ENCODE measurements at regions not wholly inside any gene's neighbourhood (a gene's known extent, or its start where the extent isn't known, plus 50 kb on each side); places are given as distances from the start of the nearest gene placed in this dataset.

DNA sequence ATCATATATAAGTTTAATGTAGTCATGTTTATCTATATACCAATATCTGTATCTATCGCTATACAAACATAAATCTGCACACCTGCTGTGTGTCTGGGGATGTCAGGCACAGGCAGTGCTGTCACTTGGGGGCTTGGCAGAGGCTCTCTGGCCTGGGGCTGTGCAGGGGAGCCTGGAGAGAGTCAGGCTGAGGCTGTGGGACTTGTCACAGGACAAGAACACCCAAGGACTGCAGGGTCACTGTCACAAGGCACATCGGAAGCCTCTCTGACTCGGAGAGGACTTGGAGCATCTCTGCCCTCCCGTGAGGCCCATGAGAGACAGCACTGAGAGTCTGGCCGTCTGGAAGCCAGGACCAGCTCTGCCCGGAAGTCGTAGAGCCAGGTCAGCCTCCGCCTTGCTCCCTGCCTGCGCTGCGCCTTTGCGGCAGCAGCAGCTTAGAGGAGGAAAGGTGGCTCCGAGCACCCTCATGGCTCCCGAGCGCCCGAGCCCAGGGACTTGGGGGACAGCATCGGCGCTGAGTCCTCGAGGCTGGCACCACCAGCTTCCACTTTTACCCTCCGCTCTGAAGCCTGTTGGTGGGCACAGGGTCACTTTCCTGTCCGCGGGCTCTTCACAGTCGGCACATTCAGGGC lies 280.3 kb downstream of the NDUFA10 start:
- H3K36me3 ChIP-seq (replicated peaks in 1 of 2; ENCODE audit: control insufficient read depth in 1 of 2, insufficient read depth in 2 of 2, low read length in 2 of 2), result no peaks in the 10 kb centered on the region
- DNase-seq, result no peak
- H3K27me3 Mint-ChIP-seq (ENCODE audit: low read depth in 3 of 3), result peaks cover 5 to 12% (median 12%) of the 10 kb centered on the region in 3 donors
- no peaks in the 10 kb centered on the region for H3K27me3 ChIP-seq (ENCODE audit: control insufficient read depth in 2 of 2, insufficient read depth in 2 of 2, low read length in 2 of 2)
- H3K27ac ChIP-seq (ENCODE audit: low read depth in 1 of 2, low read length in 2 of 2), result no peak overlapping the region
- H3K4me3 Mint-ChIP-seq, result no peak overlapping the region
- no peaks in the 10 kb centered on the region for H3K79me2 ChIP-seq (ENCODE audit: insufficient read depth, low read length)
- no peak overlapping the region for H2AFZ ChIP-seq (ENCODE audit: insufficient read depth, low read depth, low read length, poor library complexity, severe bottlenecking)
- H3K27ac Mint-ChIP-seq, result no peak overlapping the region
- no peak overlapping the region for H3K9ac ChIP-seq (ENCODE audit: insufficient read depth, low read length, poor library complexity, severe bottlenecking)
- H3K4me3 ChIP-seq (replicated peaks in 1 of 3; ENCODE audit: low read depth in 2 of 3, low read length in 3 of 3), result no peak overlapping the region
- H3K4me1 ChIP-seq (ENCODE audit: control insufficient read depth in 1 of 2, insufficient read depth in 2 of 2, low read length in 2 of 2), result peaks cover 0 to 9% of the 10 kb centered on the region in 2 donors
- 97% methylated on average over 19 of the region's 22 CpGs for WGBS (ENCODE audit: insufficient coverage)
- no peaks in the 10 kb centered on the region for H3K9me3 ChIP-seq (replicated peaks in 1 of 2; ENCODE audit: control insufficient read depth in 1 of 2, insufficient read depth in 1 of 2, low read length in 2 of 2)
- H3K4me1 Mint-ChIP-seq, result peaks cover 11% of the 10 kb centered on the region
- intact Hi-C loops (cut with micrococcal nuclease), result no loop called here
- H4K20me1 ChIP-seq (ENCODE audit: insufficient read depth, low read length), result no peaks in the 10 kb centered on the region
- no peaks in the 10 kb centered on the region for H3K36me3 Mint-ChIP-seq
- TF ChIP-seq, protein P1, sequence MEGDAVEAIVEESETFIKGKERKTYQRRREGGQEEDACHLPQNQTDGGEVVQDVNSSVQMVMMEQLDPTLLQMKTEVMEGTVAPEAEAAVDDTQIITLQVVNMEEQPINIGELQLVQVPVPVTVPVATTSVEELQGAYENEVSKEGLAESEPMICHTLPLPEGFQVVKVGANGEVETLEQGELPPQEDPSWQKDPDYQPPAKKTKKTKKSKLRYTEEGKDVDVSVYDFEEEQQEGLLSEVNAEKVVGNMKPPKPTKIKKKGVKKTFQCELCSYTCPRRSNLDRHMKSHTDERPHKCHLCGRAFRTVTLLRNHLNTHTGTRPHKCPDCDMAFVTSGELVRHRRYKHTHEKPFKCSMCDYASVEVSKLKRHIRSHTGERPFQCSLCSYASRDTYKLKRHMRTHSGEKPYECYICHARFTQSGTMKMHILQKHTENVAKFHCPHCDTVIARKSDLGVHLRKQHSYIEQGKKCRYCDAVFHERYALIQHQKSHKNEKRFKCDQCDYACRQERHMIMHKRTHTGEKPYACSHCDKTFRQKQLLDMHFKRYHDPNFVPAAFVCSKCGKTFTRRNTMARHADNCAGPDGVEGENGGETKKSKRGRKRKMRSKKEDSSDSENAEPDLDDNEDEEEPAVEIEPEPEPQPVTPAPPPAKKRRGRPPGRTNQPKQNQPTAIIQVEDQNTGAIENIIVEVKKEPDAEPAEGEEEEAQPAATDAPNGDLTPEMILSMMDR (IDR thresholded peaks at IDR 0.05), result no peak
- no peak overlapping the region for H3K4me2 ChIP-seq (replicated peaks; ENCODE audit: extremely low read depth, low read length, poor library complexity, severe bottlenecking)
- peaks cover 0 to 4% (median 0%) of the 10 kb centered on the region in 7 donors for H3K9me3 Mint-ChIP-seq

DNA sequence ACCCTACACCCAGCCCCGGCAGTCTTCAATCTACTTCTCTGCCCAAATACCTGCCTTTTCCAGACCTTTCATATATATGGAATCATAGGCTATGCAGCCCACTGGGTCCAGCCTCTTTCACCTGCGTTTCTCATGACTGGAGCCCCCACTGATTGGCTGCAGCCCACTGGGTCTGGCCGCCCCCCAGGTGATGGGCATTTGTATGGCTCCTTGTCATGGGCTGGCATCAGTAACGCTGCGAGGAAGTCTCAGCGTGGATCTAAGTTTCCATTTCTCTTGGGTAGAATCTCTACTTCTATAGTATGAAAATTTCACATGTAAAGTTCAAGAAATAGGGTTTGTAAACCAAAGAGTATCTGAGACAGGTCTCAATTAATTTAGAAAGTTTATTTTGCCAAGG lies 281.9 kb downstream of the NDUFA10 start:
- DNase-seq, result no peak
- TF ChIP-seq, protein P1 (IDR thresholded peaks at IDR 0.05), result no peak
- intact Hi-C loops (cut with micrococcal nuclease), result no loop called here
- no peak overlapping the region for H3K4me3 ChIP-seq (replicated peaks in 1 of 3; ENCODE audit: low read depth in 2 of 3, low read length in 3 of 3)
- H3K9me3 ChIP-seq (replicated peaks in 1 of 2; ENCODE audit: control insufficient read depth in 1 of 2, insufficient read depth in 1 of 2, low read length in 2 of 2), result no peaks in the 10 kb centered on the region
- H3K9me3 Mint-ChIP-seq, result peaks cover 0 to 2% (median 0%) of the 10 kb centered on the region in 7 donors
- no peaks in the 10 kb centered on the region for H4K20me1 ChIP-seq (ENCODE audit: insufficient read depth, low read length)
- no peaks in the 10 kb centered on the region for H3K36me3 Mint-ChIP-seq
- H3K27ac Mint-ChIP-seq, result no peak overlapping the region
- H3K4me2 ChIP-seq (replicated peaks; ENCODE audit: extremely low read depth, low read length, poor library complexity, severe bottlenecking), result no peak overlapping the region
- no peak overlapping the region for H3K4me3 Mint-ChIP-seq
- no peak overlapping the region for H2AFZ ChIP-seq (ENCODE audit: insufficient read depth, low read depth, low read length, poor library complexity, severe bottlenecking)
- no peaks in the 10 kb centered on the region for H3K79me2 ChIP-seq (ENCODE audit: insufficient read depth, low read length)
- peaks cover 11% of the 10 kb centered on the region for H3K4me1 Mint-ChIP-seq
- H3K9ac ChIP-seq (ENCODE audit: insufficient read depth, low read length, poor library complexity, severe bottlenecking), result no peak overlapping the region
- no peak overlapping the region for H3K27ac ChIP-seq (ENCODE audit: low read depth in 1 of 2, low read length in 2 of 2)
- peaks cover 5 to 12% (median 12%) of the 10 kb centered on the region in 3 donors for H3K27me3 Mint-ChIP-seq (ENCODE audit: low read depth in 3 of 3)
- H3K4me1 ChIP-seq (ENCODE audit: control insufficient read depth in 1 of 2, insufficient read depth in 2 of 2, low read length in 2 of 2), result peaks cover 0 to 9% of the 10 kb centered on the region in 2 donors
- H3K27me3 ChIP-seq (ENCODE audit: control insufficient read depth in 2 of 2, insufficient read depth in 2 of 2, low read length in 2 of 2), result peaks cover 0 to 12% of the 10 kb centered on the region in 2 donors
- WGBS (ENCODE audit: insufficient coverage), result 81% methylated on average over 3 of the region's 6 CpGs
- H3K36me3 ChIP-seq (replicated peaks in 1 of 2; ENCODE audit: control insufficient read depth in 1 of 2, insufficient read depth in 2 of 2, low read length in 2 of 2), result no peaks in the 10 kb centered on the region
